Glomerular endothelial cell (primary cell): ENCODE measurements at regions not wholly inside any gene's neighbourhood (a gene's known extent, or its start where the extent isn't known, plus 50 kb on each side); places are given as distances from the start of the nearest gene placed in this dataset.
A peak's percentile ranks its signal among the peaks of the same experiment; 100 is the strongest.

Experiments
- DNase-seq: peaks from one replicate; pipeline ENCODE4 v3.0.0-alpha.2; 2011; ENCODE audit warnings: low read depth, low spot score; ENCODE audit errors: extremely low read depth

DNA sequence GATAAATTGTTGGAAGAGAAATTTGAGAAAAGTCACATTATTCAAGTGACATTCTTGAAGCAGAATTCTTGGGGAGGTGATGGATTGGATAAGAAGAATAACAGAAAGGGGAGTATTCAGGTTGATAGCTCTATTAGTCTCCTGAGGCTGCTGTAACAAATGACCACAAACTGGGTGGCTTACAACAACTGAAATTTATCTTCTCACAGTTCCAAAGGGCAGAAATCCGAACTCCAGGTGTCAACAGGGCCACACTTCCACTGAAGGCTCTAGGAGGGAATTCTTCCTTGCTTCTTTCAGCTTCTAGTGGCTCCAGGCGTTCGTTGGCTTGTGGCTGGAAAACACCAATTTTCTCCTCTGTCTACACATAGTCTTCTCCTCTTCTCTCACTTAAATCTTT, 99.8 kb downstream of the TES start:
- no peak for DNase-seq

DNA sequence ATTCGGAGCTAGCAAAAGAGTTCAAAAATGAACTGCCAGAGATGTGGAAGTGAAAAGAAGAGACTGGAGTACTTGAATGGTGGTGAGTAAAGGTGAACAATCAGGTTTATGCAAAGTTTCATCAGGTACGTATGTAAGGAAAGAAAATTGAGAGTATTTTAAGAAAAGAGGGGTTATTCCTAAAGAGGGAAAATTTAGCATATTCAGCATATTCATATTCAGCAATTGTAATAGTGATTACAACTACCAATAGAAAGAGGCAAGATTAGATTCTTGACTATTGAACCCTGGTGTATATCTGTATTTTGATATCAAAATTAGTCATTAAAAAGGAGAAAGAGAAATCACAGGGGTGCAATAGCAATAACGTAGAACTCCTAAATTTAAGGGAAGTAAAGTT, 100.9 kb downstream of the TES start:
- DNase-seq: no peak

DNA sequence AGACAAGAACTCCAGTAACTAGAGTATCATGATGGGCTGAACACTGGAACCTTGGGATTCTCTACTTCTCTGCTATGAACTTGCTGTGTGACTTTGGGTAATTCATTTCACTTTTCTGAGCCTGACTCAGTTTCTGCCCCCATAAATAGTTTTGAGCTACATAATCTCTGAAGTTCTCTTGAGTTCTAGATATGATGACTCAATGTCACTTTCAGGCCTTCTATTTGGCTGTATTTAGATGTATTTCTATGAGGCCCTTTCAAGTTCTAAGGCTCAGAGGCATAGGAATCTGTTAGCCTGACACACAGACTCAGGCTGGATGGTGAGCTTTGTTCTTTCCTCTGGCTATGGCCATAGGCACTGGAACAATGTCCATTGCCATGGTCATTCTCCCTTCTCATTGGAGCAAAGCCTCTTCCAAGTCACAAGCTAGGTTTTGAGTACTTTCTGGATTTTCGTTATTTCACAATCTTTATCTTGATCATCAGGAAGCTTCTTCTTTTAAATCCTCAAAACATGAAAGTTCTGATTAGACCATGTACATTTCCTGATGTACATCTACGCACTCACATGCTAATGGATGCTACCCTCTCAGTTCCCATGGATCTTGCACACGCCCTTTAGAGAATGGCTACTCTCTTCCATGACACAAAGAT, 101.6 kb downstream of the TES start:
- no peak for DNase-seq

DNA sequence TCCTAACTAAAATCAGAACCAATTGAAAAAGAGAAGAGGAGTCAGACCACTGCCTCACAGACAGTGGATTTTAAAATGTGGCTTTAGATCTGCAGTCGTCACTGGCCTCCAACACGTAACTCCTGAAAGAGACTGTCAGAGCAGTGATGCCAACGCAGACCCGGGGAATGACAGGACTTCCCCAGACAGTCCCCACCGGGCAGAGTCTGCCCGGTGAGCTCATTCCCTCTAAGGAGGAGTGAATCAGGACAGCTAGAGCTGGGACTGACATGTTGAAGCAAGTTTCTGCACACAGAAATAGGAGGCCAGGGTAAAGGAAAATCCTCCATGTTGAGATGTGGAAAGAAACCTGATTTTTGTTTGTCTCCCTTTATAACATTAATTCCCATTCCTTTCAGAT, 105.0 kb downstream of the TES start:
- no peak for DNase-seq

DNA sequence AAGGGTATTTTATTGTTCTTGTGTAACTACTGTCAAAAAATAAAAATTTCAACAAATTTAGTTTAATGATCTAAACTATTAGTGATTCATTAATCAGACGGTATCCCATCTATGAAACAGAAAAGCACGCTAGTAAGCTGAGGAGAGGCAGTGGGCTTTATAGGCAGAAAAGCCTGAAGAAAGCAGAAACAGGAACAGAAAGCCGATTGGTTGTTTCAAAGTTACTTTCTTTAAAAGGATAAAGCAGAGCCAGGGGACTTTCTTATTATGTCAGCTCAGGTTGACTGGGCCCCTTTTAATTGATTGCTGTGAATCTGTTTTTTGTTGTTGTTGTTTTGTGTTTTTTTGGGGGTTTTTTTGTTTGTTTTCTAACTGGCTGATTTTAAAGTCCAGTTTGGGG, 105.5 kb downstream of the TES start:
- no peak for DNase-seq

DNA sequence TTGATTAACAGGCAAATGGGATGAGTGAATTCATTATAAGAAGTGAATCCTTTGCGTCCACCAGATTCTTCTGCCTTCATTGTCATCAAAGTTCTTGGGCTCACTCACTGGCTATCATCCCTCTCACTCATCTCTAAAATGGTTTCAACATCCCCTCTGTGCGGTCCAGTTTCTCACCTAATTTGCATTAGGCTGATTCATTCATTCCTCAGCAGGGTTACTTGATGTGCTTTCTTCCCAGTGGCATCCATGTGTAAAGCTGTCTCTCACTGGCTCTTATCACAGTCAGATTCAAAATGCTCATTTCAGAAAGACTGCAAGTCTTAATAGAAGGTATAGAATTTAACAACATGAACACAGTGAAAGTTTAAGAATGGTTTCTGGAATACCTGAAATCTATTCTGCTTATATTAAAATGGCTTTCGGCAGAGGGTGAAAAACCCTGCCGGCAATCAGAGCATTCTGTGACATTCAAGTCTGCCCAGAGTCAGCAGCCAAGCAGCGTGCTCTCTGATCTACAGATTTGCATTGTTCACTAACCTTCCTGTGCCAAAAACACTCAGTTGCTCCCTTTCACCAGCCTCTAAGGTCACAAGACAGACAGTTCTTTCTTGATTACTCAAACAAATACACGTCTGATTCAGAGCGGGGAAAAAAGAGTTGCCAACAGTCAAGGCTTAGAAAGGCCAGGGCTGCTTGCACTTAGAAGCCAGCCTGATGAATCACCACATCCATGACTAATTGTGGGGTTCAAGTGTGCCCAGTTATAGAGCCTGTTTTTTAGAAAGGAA, 106.7 kb downstream of the TES start:
- peak; percentile 100 for DNase-seq

DNA sequence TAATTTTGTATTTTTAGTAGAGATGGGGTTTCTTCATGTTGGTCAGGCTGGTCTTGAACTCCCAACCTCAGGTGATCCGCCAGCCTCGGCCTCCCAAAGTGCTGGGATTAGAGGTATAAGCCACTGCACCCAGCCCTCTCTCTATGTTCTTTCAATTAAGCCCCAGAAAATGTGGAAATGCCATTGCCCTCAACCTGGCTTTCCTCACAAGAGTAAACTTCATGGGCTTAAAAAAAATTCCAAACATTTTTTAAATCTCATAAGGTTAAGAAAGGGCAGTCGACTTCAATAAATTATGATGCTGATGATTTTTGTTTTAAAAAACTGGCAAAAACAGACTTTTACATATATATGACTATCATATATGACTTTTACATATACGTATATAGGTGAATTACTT, 107.6 kb downstream of the TES start:
- DNase-seq: no peak

DNA sequence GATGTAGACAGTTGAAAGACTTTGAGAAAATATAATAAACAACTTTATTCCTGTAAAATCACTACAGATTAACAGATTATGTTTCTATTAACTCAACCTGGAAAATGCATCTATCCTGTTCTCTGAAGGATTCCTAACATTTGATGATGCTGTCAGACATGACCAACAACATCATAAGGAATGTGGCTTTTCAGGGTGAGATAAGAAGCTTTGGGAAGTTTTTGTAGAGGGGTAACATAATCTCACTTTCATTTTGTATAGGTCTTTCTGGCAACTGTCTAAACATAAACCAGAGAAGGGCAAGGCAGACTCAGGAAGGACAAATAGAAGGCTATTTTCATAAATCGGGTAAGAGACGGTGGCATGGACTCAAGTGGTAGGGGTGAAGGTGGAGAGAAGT, 112.2 kb downstream of the TES start:
- no peak for DNase-seq

DNA sequence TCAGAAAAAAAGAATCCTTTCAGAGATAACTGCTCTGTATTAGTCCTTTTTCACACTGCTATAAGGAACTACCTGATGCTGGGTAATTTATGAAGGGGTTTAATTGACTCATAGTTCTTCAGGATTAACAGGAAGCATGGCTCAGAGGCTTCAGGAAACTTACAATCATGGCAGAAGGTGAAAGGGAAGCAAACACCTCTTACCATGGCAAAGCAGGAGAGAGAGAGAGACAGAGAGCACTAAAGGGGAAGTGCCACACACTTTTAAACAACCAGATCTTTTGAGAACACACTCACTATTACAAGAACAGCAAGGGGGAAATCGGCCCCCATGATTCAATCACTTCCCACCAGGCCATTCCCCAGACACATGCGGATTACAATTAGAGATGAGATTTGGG, 114.2 kb downstream of the TES start:
- DNase-seq: no peak

DNA sequence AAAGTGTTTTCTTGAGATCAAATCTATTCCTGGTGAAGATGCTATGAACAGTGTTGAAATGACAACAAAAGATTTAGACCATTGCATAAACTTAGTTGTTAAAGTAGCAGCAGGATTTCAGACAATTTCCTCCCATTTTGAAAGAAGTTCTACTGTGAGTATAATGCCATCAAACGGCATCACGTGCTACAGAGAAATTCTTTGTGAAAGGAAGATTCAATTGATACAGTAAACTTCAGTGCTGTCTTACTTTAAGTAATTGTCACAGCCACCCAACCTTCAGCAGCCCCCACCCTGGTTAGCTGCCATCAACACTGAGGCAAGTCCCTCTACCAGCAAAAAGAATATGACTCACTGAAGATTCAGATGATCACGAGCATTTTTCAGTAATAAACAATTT, 115.2 kb downstream of the TES start:
- DNase-seq: no peak

DNA sequence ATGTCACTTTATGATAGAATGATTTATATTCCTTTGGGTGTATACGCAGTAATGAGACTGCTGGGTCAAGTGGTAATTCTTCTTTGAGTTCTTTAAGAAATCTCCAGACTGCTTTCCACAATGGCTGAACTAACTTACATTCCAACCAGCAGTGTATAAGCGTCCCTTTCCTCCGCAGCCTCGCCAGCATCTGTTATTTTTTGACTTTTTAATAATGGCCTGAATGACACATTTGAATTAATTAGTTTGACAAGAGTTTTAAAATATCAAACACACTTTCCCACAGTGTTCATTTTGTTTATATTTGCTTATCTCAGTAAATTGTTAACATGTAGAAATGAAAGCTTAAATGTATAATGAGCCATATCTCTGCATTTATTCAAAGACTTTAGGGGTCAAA, 116.8 kb downstream of the TES start:
- no peak for DNase-seq

DNA sequence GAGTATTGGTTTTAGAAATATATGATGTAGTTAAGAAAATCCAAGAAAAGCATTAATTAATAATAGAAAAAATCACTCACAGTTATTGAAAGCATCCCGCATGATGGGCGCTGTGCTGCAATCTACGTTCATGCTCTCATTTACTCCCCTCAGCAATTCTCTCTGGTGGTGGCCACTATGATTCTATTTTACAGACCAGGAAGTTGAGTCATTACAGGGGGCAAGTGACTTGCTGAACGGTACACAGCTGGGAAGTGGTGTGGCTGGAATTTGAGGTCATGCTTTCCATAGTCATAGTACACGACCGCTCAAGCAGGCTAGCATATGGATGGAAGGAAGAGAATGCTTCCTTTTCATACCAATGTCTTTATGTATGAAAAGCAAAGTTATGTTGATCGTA, 117.4 kb downstream of the TES start:
- DNase-seq: peak; percentile 90

DNA sequence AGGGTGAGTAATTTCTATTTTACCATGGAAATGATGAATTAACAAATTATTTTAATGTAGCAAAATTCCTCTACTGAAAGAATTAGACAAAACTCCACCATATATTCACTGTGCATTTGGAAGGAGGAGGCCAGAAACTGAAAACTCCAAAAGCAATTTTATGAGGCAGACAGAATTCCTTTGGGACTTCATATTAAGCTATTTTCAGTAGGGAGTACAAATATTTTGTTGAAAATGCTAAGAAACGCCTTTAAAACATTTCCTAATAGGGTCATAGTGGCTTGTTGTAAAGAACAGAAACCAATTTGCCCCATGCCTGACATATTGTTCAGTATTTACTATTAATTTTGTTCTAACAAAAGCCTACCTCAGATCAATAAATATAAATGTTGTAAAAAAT, 117.8 kb downstream of the TES start:
- DNase-seq: no peak

DNA sequence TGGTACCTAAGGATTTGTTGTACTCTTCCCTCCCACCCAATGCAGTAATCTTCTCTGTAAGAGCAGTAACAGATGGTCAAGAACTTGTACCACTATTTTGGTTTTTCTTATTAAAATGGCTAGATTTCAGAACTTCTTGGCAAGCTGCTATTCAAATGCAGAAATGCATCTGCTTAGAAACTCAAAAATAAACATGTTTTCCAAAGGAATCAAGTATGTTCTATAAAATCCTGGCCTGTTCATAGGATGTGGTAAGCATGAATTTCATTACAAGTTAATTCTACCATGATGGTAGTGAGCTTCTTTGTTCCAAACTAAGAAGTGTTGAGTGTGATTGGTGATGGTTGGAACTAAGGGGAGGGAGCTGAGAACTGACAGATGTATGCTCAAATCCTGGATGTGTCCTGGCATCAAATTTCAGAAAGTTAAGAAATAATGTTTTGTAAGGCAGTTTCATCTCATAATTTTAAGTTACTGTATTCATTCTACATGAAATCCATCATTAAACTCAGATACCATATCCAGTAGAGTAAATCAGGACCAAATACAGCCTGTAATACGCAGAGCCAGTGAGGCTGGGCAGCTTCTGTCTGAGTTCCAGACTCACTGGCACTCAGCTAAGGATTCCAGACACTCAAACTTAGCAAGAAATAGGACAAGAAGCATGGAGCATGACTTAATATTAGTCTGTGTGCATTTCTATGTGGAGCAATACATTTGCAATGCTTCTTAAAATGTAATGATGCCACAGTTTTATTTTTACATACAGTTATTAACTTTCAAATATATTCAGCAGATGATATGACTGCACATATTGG, 119.6 kb downstream of the TES start:
- no peak for DNase-seq

DNA sequence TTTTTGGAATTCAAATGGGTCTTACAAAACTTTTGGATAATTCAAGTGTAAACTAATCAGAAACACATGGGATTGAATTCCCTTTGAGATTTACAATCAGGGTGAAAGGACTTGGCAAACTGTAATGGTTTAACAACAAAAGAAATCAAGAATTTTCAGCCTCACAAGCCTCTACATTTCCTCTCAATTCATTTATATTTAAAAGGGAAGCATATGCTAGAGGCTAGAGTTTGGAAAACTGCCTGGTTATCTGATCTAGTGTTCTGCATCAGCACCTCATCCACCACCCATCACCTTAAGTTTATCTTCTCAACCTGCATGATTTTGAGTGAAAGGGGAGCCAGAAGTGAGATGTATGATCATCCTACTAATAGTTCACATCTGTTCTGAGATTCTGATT, 120.7 kb downstream of the TES start:
- DNase-seq: no peak

DNA sequence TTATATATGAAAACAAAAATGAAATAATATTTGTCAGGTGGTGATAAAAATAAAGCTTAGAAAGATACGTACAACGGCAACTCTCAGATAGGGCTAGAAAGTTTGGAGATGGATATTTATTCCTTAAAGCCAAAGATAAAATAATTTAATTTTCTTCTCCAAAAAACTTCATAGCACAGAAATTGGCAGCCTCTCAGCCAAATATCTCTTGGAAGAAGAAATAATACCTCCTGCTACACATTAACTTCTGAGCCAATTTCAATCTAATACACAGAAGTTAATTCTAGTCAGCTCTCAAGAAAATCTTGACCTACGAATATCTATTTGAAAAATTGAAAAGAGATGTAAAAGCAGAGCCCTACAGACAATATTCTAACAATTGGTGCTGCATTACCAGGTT, 122.4 kb downstream of the TES start:
- DNase-seq: no peak

DNA sequence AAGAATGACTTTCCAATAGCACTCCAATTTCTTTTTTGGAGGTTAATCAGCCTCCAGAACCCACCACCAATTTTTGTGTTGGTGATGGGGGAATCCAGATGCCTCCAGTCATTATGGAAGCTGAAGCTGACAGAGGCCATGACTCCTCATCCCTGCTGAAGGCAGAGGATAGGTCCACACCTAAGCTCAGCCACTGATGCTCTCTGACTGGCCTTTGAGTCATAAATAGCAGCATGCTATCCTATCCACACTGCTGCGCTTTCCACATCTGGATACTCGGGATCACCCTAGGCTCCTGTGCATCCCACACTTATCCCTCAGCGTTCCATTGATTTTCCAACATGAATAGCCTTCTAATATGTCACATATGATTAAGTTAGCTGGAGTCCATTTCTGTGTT, 124.2 kb downstream of the TES start:
- no peak for DNase-seq

DNA sequence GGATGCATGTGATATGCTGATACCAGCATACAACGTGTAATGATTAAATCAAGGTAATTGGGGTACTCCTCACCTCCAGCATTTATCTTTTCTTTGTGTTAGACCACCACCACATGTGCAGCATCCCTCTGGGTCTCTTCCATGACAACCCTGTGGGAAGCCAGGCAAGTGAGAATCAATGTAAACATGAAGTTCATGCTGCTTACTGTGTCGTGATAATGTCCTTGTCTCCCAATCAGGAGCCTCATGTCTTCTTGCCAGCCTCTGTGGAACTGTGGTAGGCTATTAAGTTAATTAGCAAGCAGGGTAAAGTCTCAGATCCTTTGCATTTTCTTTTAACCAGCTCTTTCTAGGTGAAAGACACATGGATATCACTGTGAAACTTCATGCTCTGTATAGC, 126.7 kb downstream of the TES start:
- no peak for DNase-seq

DNA sequence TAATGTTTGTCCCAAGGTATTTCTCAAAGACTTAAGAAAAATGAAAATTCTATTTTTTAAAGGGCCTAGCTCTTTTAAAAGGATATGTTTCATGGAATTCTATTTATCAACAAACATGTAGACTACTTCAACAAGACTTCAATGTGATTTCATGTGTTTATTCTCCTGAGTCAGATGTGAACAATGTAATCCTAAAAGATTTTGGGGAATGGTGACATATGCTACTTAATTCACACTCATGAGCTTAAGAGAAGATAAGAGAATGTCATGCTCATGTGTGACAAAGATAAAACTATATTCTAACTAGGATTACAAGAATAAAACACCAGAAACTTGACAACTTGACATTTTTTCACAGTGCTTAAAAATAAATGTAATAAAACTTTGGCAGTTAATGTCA, 127.5 kb downstream of the TES start:
- DNase-seq: no peak

DNA sequence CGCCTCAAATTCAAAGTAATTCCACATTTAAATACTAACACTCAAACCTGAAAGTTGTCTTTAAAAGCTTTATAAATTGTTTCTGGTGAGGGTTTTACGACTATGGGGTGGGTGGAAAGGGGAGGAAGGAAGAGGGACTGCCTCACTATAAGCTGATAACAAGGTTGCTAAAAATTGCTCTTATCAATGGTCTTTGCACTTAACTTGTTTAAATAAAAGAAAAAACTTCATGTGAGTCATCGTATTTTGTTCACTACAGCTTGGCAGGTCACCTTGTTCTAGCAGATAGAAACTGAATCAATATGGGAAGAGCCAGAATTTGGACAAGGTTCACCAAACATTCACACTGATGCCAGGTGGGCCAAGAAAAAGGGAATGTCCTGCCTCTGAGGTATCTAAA, 129.2 kb downstream of the TES start:
- DNase-seq: no peak

DNA sequence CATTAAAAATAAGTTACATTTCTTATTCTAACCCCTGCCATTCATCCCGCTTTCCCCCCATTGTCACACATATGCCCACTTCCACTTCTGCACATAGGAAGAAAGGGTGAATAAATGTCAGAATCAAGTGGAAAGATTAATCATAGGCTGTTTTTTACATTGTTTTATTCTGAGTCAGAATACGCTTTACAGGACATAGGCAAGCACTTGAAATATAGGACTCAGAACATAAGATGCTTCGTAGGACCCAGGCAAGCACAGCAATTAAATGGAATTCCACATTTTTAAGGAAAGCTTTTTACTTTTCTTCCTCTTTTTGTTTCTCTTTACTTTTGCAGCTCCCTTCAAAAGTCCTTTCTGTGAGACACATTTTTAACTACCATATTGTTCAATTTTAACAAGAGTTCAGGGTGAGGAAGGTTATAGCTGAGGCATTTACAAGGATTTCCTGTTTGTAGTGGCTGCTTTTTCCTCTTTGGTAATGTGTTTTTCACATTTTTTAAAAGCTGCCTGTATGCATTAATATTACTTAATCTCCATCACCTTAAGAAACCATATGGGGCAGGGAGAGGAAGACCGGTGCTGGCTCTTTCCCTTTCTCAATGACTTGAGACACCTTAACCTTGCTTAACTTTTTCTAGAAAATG, 130.0 kb downstream of the TES start:
- DNase-seq: no peak
